Thyroid gland (tissue), 4 donors: ENCODE measurements at regions not wholly inside any gene's neighbourhood (a gene's known extent, or its start where the extent isn't known, plus 50 kb on each side); places are given as distances from the start of the nearest gene placed in this dataset.

Experiments
- CTCF ChIP-seq, 6 experiments: fragments of 200-600 bp in 3 of 6; fragments of 450-650 bp in 3 of 6; sonication (generic) in 3 of 6; IDR thresholded peaks; one replicate each; pipeline ENCODE4 v1.5.1; 2016 to 2019; ENCODE audit warnings: antibody characterized with exemption in 6 of 6, mild to moderate bottlenecking in 2 of 6, inconsistent platforms in 1 of 6, moderate library complexity in 1 of 6
- POLR2A ChIP-seq, 2 donors: fragments of 450-650 bp; IDR thresholded peaks; one replicate each; pipeline ENCODE4 v1.6.1; 2017; ENCODE audit warnings: antibody characterized with exemption in 2 of 2, mild to moderate bottlenecking in 2 of 2, moderate library complexity in 1 of 2

- TF ChIP-seq CTCF (IDR thresholded peaks at IDR 0.05): no peak
- no peak for TF ChIP-seq POLR2A (IDR thresholded peaks at IDR 0.05)
Observed at GRCh38 chr12:67446716-67447115, 177.6 kb downstream of the CAND1 start.
